Inflammatory macrophage treated with lipopolysaccharide for 1 hour (primary cell): ENCODE measurements at regions not wholly inside any gene's neighbourhood (a gene's known extent, or its start where the extent isn't known, plus 50 kb on each side); places are given as distances from the start of the nearest gene placed in this dataset.

Source experiments
- DNase-seq, 2 donors: peaks; one replicate each; pipeline ENCODE4 v3.0.0-alpha.2; 2020 to 2022

- DNase-seq, result no peak
Observed at GRCh38 chr18:46415532-46416252, 241.3 kb downstream of the LOXHD1 start.

DNA sequence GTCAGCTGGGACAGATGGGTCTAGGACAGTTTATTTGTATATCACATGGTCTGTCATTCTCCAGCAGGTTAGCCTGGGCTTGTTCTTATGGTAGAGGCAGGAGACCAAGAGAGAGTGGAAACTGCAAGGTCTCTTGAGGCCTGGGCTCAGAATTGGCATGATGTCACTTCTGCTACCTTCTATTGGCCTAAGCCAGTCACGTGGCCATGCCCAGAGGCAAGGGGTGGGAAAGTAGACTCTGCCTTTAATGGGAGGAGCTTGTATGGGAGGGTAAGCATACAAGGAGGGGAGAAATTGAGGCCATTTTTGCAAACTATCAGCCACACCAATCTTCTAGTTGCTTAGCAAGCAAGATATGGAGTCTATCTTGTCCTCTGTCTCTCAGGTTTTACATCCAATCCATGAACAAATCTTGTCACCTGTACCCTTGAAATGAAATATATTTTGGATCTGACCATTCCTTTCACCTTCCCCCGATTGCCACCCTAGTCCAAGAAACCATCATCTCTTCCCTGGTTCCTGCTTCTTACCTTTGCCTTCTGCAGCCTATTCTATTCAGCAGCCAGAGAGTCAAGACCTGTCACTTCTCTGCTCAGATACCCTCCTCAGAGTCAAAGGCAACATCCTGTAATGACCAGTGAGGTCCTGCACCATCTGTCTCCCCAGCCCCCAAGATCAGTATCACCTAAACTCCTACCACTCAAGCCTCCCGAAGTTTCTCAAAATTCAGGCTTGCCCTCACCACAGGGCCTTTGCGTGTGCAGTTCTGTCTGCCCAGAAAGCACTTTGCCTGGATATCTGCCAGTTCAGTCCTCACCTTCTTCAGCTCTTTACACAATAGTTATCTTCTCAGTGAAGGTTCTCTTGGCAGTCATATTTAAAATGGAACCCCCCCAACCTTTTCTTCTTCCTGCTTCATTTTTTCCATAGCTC, 240.0 kb downstream of the LOXHD1 start:
- DNase-seq, result no peak

DNA sequence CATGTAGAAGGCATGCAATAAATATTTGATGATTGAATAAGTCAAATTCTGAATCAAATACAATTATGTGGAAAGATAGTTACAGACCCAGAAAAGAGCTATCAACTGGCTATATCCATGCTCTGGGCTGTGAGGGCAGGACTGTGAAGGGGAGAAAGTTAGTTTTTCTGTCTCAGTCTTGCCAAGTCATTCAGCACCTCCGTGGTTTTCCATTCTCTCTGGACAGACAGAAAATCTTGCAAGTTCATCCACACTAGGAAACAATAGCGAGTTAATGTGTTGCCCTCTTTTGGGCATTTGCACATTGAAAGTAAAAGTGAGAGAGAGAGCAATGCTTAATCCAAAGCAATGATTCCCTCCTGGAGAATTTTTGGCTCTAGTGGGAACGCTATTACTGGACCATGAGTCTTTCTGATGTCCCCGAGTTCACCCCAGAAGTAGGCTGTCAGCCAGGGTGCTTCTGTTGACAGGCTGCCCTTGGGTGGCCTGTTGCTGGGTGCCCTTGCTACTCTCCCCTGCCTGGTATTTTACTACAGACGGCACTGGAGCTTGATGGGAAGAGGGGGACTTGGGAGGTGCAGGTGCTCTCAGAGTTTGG, 238.3 kb downstream of the LOXHD1 start:
- no peak for DNase-seq

DNA sequence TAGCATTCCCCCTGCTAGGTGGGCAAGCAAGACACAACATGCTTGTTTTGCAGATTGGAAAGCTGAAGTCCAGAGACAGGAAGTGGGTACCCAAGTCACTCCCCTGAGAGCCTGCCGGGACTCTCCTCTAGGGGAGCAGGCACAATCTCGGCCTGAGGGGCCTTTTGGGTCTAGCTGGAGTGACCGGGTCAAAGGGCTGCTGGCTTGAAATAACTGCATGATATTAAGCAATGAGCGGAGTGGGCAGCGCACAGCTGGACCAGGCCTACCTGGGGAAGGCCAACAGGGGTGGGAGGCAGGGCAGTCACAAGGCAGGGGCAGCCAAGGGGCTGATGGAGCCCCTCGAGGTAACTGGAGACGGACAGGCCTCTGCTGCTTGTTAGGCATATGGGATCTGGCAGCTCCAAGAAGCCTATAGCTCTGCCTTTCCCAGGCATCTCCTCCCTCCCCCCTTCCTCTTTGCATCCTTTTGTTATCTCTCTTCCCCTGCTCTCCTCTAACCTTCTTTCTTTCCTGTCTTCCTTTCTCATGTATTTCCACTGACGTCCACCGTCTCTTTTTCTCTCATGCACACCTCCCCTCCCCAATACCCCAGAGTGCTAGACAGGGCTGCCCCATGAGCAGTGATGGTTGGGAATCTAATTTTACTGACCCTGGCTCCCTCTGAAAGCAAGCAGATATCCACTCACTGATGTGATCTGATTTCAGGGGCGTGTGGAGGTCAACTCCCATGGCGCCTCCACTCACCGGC, 237.5 kb downstream of the LOXHD1 start:
- no peak for DNase-seq

DNA sequence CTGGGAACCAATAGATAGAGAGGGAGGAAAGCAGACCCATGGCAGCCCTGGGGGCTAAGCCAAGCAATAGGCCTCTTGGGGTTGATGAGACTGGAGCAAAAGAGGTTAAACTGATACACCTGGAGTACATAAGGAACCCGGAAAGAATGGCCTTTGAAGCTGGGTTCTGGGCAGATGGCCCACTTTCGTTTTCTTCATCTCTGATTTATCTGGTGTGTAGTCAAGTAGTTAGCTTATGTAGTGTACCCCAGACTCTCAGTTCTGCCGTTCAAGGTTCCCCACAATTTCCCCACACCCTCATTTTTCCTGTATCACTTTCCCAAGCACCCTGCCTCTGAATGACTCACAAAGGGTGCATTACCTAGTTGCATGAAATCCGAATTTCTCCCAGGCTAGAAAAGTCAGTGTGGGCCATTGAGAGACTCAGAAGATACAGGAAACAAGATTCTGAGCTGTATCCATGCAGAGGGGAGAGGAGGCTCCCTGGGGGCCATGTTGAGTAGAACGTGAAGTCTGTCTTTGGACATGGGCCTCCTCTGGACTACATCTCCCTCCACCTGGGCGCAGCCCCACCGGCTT, 235.0 kb downstream of the LOXHD1 start:
- no peak for DNase-seq

DNA sequence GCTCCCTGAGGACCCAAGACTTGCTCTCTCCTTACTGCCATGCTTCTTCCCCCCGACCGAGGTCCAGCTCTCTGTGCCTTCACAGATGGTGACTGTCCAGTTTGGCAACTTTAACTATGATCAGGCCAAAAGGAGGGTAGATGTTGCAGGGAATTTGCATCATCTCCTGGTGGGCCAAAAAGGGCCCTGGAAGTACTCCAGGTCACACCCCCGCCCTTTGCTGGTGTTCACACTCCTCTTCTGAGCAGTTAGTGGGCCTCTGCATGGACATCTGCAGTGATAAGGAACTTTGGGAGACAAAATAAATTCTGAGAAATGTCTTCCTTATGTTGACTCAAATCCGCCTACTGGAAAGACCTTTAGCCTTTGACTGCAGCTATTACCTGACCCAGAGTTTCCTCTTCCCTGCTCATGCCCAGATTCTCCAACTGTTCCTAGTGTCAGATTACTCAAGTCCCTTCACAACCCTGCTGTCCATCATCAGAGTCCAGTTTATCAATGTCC, 234.4 kb downstream of the LOXHD1 start:
- DNase-seq, result no peak

- DNase-seq, result no peak
Observed at GRCh38 chr18:46423226-46423805, 233.7 kb downstream of the LOXHD1 start.

DNA sequence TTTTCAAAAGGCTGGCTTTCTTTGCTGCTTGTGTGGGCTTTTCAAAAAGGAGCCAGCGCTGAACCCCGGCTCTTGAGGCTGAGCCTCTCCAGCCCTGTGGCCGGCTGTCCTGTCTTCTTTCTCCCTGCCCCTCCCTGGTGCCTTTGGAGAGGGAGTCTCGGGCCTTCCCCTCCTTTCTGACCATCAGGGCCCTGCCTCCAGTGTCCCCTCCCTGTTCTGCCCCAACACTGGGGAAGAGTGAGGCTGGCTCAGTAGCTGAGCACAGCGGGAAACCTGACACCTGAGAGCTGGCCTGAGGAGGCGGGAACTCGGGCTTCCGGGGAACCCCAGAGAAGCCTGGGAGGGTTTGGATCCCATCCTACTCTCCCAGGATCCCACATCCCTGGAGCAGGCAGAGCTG, 232.1 kb downstream of the LOXHD1 start:
- no peak for DNase-seq

- no peak for DNase-seq
Observed at GRCh38 chr18:46425511-46425910, 231.5 kb downstream of the LOXHD1 start.

- no peak for DNase-seq
Observed at GRCh38 chr18:46426021-46426678, 230.9 kb downstream of the LOXHD1 start.

DNA sequence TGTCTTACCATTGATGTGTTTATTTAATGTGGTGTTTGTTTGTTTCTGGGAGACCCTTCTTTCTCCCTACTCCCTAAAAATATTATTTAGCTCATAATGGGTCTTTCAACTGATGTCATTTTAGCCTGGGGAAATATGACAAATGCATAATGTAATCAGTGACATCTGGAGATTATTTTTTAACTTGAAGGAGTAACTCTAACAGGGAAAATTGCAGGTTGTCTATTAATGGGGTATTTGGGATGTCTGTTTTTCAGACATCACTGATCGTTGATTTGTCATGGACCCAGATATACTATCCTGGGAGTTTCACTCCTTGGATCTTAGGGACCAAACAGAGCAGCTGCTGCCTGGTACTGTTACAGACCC, 230.4 kb downstream of the LOXHD1 start:
- DNase-seq, result no peak
